HG03097 (cell line): ENCODE measurements at regions not wholly inside any gene's neighbourhood (a gene's known extent, or its start where the extent isn't known, plus 50 kb on each side); places are given as distances from the start of the nearest gene placed in this dataset.

ENCODE experiments used
- ATAC-seq: cut with Tn5 transposase; IDR thresholded peaks from one replicate; pipeline ENCODE4 v1.9.1; 2021; ENCODE audit not compliant: unreplicated experiment, low FRiP score

GRCh38 chr17:77807051-77807745, 151.3 kb upstream of the TNRC6C start:
- ATAC-seq = no peak

- no peak for ATAC-seq
These were observed 150.6 kb upstream of the TNRC6C start for GRCh38 chr17:77807746-77808441.

GRCh38 chr17:77808686-77809425, 149.6 kb upstream of the TNRC6C start:
- no peak for ATAC-seq

- no peak for ATAC-seq
These were observed 148.7 kb upstream of the TNRC6C start for GRCh38 chr17:77809814-77810213.

- ATAC-seq = no peak
These were observed 148.0 kb upstream of the TNRC6C start for GRCh38 chr17:77810536-77810935.

- no peak for ATAC-seq
These were observed 147.0 kb upstream of the TNRC6C start for GRCh38 chr17:77811521-77811920.

GRCh38 chr17:77814091-77814772, 144.3 kb upstream of the TNRC6C start:
- no peak for ATAC-seq

GRCh38 chr17:77815127-77815905, 143.2 kb upstream of the TNRC6C start:
- ATAC-seq = no peak

- no peak for ATAC-seq
These were observed 140.6 kb upstream of the TNRC6C start for GRCh38 chr17:77817953-77818352.

- ATAC-seq = no peak
These were observed 139.0 kb upstream of the TNRC6C start for GRCh38 chr17:77819497-77819896.

- ATAC-seq = no peak
These were observed 137.4 kb upstream of the TNRC6C start for GRCh38 chr17:77821114-77821513.

GRCh38 chr17:77822302-77823030, 136.0 kb upstream of the TNRC6C start:
- ATAC-seq = no peak

- ATAC-seq = no peak
These were observed 134.3 kb upstream of the TNRC6C start for GRCh38 chr17:77824102-77824779.

- no peak for ATAC-seq
These were observed 133.7 kb upstream of the TNRC6C start for GRCh38 chr17:77824780-77825280.

GRCh38 chr17:77825621-77826020, 132.9 kb upstream of the TNRC6C start:
- no peak for ATAC-seq

GRCh38 chr17:77826132-77826873, 132.2 kb upstream of the TNRC6C start:
- no peak for ATAC-seq

- ATAC-seq = no peak
These were observed 131.5 kb upstream of the TNRC6C start for GRCh38 chr17:77827039-77827438.

GRCh38 chr17:77827511-77827910, 131.0 kb upstream of the TNRC6C start:
- no peak for ATAC-seq
